Fibroblast of upper back skin (primary cell): ENCODE measurements at regions not wholly inside any gene's neighbourhood (a gene's known extent, or its start where the extent isn't known, plus 50 kb on each side); places are given as distances from the start of the nearest gene placed in this dataset.

Source experiments
- DNase-seq: peaks from one replicate; pipeline ENCODE4 v3.0.0-alpha.2; 2013

GRCh38 chr1:228979325-228979699 is 244.0 kb downstream of the RHOU start:
- no peak for DNase-seq

GRCh38 chr1:228979774-228980173 is 244.5 kb downstream of the RHOU start:
- no peak for DNase-seq

GRCh38 chr1:228980232-228980937 is 245.1 kb downstream of the RHOU start:
- no peak for DNase-seq

GRCh38 chr1:228982637-228983036 is 247.4 kb downstream of the RHOU start:
- DNase-seq, result no peak

GRCh38 chr1:228983231-228983660 is 248.0 kb downstream of the RHOU start:
- DNase-seq, result no peak

- DNase-seq, result no peak
Measured at GRCh38 chr1:228983661-228984060, 248.4 kb downstream of the RHOU start.

- DNase-seq, result no peak
Measured at GRCh38 chr1:228984107-228984506, 248.8 kb downstream of the RHOU start.

GRCh38 chr1:228984646-228985631 is 249.7 kb downstream of the RHOU start:
- no peak for DNase-seq

- DNase-seq, result no peak
Measured at GRCh38 chr1:228985661-228986060, 250.4 kb downstream of the RHOU start.

- peak; percentile 17 for DNase-seq
Measured at GRCh38 chr1:228986093-228986904, 251.0 kb downstream of the RHOU start.

GRCh38 chr1:228987286-228987685 is 252.0 kb downstream of the RHOU start:
- no peak for DNase-seq

- no peak for DNase-seq
Measured at GRCh38 chr1:228987736-228988506, 252.6 kb downstream of the RHOU start.

GRCh38 chr1:228988664-228989063 is 253.4 kb downstream of the RHOU start:
- no peak for DNase-seq

- DNase-seq, result no peak
Measured at GRCh38 chr1:228989176-228989575, 253.9 kb downstream of the RHOU start.

GRCh38 chr1:228989676-228989991 is 254.4 kb downstream of the RHOU start:
- no peak for DNase-seq

GRCh38 chr1:228989992-228990827 is 254.9 kb downstream of the RHOU start:
- peak; percentile 7 for DNase-seq

GRCh38 chr1:228990906-228991569 is 255.8 kb downstream of the RHOU start:
- DNase-seq, result no peak

GRCh38 chr1:228992044-228992443 is 256.8 kb downstream of the RHOU start:
- DNase-seq, result no peak

GRCh38 chr1:228992907-228993535 is 257.7 kb downstream of the RHOU start:
- no peak for DNase-seq
